H1 (cell line): ENCODE measurements at regions not wholly inside any gene's neighbourhood (a gene's known extent, or its start where the extent isn't known, plus 50 kb on each side); places are given as distances from the start of the nearest gene placed in this dataset.

Experiments
- EGR1 ChIP-seq: IDR thresholded peaks from 2 replicates; pipeline ENCODE4 v1.6.1; 2011; ENCODE audit warnings: low read depth, low read length, borderline replicate concordance
- JUND ChIP-seq: IDR thresholded peaks from 2 replicates; pipeline ENCODE4 v1.6.1; 2011; ENCODE audit warnings: mild to moderate bottlenecking, improper control_type of control experiment, low read length
- RXRA ChIP-seq: IDR thresholded peaks from 2 replicates; pipeline ENCODE4 v1.6.1; 2011; ENCODE audit warnings: low read depth, mild to moderate bottlenecking, low read length, moderate library complexity; ENCODE audit not compliant: insufficient read depth
- SUZ12 ChIP-seq: fragments of 200-600 bp; sonication (generic); IDR thresholded peaks from 2 replicates; pipeline ENCODE4 v1.6.1; 2012; ENCODE audit warnings: mild to moderate bottlenecking, inconsistent platforms, low read length, moderate library complexity, mixed read lengths
- TF ChIP-seq, protein P1 (sequence below): IDR thresholded peaks from 2 replicates; pipeline ENCODE4 v1.6.1; 2012; ENCODE audit warnings: low read length, inconsistent platforms
- TF ChIP-seq, protein P2 (sequence below): fragments of 300-600 bp; sonication (generic); IDR thresholded peaks from 2 replicates; pipeline ENCODE4 v1.7.1; 2012; ENCODE audit warnings: low read length, moderate library complexity, mild to moderate bottlenecking, inconsistent platforms; ENCODE audit not compliant: insufficient replicate concordance

DNA sequence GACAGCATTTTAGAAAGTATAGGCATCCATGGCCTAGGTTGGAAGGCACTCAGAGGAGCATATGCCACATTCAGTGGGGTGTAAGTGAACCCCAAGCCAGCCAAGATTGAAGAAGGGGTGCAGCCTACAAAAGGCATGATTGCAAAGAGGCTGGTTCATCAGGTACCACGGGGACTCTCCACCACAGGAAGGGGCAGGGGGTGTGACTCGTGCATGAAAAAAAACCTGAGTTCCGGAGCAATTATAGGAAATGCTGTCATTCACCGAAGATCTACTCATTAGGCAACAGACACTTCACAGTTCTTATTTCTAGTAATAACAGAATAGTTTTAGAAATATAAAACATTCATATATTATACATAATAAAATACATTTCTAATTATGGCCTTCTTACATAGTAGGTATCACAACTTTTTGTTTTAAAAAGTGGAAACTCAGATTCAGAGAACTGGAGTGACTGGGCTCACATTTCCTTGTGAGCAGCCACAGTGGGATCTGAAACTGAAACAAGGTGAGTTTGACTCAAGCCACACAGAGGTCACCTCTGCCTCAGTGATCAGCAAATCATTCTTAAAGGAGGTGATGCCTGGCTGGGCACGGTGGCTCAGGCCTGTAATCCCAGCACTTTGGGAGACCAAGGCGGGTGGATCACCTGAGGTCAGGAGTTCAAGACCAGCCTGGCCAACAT lies 188.4 kb upstream of the GYPC start (continued):
- TF ChIP-seq RXRA (no peak), SUZ12 (no peak), JUND (no peak), EGR1 (no peak)
- TF ChIP-seq, protein P1, sequence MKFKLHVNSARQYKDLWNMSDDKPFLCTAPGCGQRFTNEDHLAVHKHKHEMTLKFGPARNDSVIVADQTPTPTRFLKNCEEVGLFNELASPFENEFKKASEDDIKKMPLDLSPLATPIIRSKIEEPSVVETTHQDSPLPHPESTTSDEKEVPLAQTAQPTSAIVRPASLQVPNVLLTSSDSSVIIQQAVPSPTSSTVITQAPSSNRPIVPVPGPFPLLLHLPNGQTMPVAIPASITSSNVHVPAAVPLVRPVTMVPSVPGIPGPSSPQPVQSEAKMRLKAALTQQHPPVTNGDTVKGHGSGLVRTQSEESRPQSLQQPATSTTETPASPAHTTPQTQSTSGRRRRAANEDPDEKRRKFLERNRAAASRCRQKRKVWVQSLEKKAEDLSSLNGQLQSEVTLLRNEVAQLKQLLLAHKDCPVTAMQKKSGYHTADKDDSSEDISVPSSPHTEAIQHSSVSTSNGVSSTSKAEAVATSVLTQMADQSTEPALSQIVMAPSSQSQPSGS, result no peak
- TF ChIP-seq, protein P2, sequence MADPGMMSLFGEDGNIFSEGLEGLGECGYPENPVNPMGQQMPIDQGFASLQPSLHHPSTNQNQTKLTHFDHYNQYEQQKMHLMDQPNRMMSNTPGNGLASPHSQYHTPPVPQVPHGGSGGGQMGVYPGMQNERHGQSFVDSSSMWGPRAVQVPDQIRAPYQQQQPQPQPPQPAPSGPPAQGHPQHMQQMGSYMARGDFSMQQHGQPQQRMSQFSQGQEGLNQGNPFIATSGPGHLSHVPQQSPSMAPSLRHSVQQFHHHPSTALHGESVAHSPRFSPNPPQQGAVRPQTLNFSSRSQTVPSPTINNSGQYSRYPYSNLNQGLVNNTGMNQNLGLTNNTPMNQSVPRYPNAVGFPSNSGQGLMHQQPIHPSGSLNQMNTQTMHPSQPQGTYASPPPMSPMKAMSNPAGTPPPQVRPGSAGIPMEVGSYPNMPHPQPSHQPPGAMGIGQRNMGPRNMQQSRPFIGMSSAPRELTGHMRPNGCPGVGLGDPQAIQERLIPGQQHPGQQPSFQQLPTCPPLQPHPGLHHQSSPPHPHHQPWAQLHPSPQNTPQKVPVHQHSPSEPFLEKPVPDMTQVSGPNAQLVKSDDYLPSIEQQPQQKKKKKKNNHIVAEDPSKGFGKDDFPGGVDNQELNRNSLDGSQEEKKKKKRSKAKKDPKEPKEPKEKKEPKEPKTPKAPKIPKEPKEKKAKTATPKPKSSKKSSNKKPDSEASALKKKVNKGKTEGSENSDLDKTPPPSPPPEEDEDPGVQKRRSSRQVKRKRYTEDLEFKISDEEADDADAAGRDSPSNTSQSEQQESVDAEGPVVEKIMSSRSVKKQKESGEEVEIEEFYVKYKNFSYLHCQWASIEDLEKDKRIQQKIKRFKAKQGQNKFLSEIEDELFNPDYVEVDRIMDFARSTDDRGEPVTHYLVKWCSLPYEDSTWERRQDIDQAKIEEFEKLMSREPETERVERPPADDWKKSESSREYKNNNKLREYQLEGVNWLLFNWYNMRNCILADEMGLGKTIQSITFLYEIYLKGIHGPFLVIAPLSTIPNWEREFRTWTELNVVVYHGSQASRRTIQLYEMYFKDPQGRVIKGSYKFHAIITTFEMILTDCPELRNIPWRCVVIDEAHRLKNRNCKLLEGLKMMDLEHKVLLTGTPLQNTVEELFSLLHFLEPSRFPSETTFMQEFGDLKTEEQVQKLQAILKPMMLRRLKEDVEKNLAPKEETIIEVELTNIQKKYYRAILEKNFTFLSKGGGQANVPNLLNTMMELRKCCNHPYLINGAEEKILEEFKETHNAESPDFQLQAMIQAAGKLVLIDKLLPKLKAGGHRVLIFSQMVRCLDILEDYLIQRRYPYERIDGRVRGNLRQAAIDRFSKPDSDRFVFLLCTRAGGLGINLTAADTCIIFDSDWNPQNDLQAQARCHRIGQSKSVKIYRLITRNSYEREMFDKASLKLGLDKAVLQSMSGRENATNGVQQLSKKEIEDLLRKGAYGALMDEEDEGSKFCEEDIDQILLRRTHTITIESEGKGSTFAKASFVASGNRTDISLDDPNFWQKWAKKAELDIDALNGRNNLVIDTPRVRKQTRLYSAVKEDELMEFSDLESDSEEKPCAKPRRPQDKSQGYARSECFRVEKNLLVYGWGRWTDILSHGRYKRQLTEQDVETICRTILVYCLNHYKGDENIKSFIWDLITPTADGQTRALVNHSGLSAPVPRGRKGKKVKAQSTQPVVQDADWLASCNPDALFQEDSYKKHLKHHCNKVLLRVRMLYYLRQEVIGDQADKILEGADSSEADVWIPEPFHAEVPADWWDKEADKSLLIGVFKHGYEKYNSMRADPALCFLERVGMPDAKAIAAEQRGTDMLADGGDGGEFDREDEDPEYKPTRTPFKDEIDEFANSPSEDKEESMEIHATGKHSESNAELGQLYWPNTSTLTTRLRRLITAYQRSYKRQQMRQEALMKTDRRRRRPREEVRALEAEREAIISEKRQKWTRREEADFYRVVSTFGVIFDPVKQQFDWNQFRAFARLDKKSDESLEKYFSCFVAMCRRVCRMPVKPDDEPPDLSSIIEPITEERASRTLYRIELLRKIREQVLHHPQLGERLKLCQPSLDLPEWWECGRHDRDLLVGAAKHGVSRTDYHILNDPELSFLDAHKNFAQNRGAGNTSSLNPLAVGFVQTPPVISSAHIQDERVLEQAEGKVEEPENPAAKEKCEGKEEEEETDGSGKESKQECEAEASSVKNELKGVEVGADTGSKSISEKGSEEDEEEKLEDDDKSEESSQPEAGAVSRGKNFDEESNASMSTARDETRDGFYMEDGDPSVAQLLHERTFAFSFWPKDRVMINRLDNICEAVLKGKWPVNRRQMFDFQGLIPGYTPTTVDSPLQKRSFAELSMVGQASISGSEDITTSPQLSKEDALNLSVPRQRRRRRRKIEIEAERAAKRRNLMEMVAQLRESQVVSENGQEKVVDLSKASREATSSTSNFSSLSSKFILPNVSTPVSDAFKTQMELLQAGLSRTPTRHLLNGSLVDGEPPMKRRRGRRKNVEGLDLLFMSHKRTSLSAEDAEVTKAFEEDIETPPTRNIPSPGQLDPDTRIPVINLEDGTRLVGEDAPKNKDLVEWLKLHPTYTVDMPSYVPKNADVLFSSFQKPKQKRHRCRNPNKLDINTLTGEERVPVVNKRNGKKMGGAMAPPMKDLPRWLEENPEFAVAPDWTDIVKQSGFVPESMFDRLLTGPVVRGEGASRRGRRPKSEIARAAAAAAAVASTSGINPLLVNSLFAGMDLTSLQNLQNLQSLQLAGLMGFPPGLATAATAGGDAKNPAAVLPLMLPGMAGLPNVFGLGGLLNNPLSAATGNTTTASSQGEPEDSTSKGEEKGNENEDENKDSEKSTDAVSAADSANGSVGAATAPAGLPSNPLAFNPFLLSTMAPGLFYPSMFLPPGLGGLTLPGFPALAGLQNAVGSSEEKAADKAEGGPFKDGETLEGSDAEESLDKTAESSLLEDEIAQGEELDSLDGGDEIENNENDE, result no peak
